ENCODE measurements at regions not wholly inside any gene's neighbourhood (a gene's known extent, or its start where the extent isn't known, plus 50 kb on each side); places are given as distances from the start of the nearest gene placed in this dataset.

DNA sequence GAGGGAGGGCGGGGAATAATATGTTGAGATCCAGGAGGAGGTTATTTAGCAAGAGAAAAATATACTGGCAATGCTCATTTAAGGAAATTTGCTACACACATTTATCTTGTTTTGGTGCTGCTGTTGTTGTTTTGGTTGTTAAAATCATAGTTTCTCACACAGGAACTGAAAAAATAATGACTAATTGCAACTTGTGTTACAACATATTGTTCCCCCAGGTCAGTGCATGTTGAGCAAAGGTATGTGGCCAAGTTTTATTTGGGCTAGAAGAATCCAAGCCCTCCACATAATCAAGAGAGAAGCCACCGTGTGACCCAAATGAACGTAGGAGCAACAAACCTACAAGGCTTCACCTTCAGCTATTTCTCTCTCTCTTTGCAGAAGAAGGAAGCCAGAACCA, 220.3 kb upstream of the DAPK1 start:
- no peak overlapping the region for H3K9ac ChIP-seq (ENCODE audit: extremely low read depth, insufficient read length, low read length)
- no peak overlapping the region for H3K56ac ChIP-seq (ENCODE audit: insufficient read length, low read depth, low read length)

More for the DNA sequence above, 220.3 kb upstream of the DAPK1 start:
- TF ChIP-seq, protein P1, sequence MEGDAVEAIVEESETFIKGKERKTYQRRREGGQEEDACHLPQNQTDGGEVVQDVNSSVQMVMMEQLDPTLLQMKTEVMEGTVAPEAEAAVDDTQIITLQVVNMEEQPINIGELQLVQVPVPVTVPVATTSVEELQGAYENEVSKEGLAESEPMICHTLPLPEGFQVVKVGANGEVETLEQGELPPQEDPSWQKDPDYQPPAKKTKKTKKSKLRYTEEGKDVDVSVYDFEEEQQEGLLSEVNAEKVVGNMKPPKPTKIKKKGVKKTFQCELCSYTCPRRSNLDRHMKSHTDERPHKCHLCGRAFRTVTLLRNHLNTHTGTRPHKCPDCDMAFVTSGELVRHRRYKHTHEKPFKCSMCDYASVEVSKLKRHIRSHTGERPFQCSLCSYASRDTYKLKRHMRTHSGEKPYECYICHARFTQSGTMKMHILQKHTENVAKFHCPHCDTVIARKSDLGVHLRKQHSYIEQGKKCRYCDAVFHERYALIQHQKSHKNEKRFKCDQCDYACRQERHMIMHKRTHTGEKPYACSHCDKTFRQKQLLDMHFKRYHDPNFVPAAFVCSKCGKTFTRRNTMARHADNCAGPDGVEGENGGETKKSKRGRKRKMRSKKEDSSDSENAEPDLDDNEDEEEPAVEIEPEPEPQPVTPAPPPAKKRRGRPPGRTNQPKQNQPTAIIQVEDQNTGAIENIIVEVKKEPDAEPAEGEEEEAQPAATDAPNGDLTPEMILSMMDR (conservative IDR thresholded peaks at IDR 0.05), result no peak
- no peaks in the 10 kb centered on the region for H3K36me3 Mint-ChIP-seq (ENCODE audit: insufficient read depth in 1 of 3, low read depth in 3 of 3)
- H3K9me3 Mint-ChIP-seq, result no peaks in the 10 kb centered on the region
- H3K4me1 ChIP-seq (ENCODE audit: insufficient read depth, low read length), result no peaks in the 10 kb centered on the region
- no peaks in the 10 kb centered on the region for H3K23me2 ChIP-seq (ENCODE audit: insufficient read length, low read depth, low read length, poor library complexity, severe bottlenecking)
- H3K27ac ChIP-seq (ENCODE audit: insufficient read length, low read depth, low read length), result no peak overlapping the region
- H2BK5ac ChIP-seq (ENCODE audit: insufficient read length, low read length), result no peak overlapping the region
- no peak overlapping the region for H4K91ac ChIP-seq (ENCODE audit: insufficient read length, low read depth, low read length)
- H3K4me2 ChIP-seq (ENCODE audit: insufficient read depth, insufficient read length, low read length), result no peak overlapping the region
- no peak overlapping the region for H3K23ac ChIP-seq (ENCODE audit: insufficient read length, low read depth, low read length)
- no peaks in the 10 kb centered on the region for H4K20me1 ChIP-seq (ENCODE audit: control insufficient read depth, insufficient read depth, insufficient read length)
- H3K9me3 ChIP-seq (ENCODE audit: control insufficient read depth, low read depth, low read length), result no peaks in the 10 kb centered on the region
- no CpG with 5 or more reads among the region's 3 CpGs for WGBS (ENCODE audit: extremely low coverage, insufficient read length, low lambda C conversion rate)
- no peak overlapping the region for H2BK120ac ChIP-seq (ENCODE audit: low read depth, low read length, poor library complexity, severe bottlenecking)
- H4K8ac ChIP-seq (replicated peaks; ENCODE audit: insufficient read length, low read depth, low read length), result no peak overlapping the region
- H3T11ph ChIP-seq (ENCODE audit: low read length), result no peak overlapping the region
- no peaks in the 10 kb centered on the region for H3K79me1 ChIP-seq (ENCODE audit: insufficient read depth, low read depth, low read length, poor library complexity, severe bottlenecking)
- H3K79me2 ChIP-seq (ENCODE audit: insufficient read depth, low read length), result no peaks in the 10 kb centered on the region
- H3K4me3 Mint-ChIP-seq, result no peak overlapping the region
- H3K27ac Mint-ChIP-seq, result no peak overlapping the region
- no peaks in the 10 kb centered on the region for H3K4me1 Mint-ChIP-seq
- H4K5ac ChIP-seq (ENCODE audit: insufficient read length, low read depth, low read length), result no peak overlapping the region
- no peak overlapping the region for H2BK20ac ChIP-seq (ENCODE audit: low read depth, low read length, poor library complexity, severe bottlenecking)
- H2AFZ ChIP-seq (ENCODE audit: low read length), result no peak overlapping the region
- H3K4ac ChIP-seq (ENCODE audit: low read depth, low read length), result no peak overlapping the region
- H3K27me3 ChIP-seq (ENCODE audit: insufficient read depth, low read length), result no peaks in the 10 kb centered on the region
- no peak for DNase-seq
- H2AK5ac ChIP-seq (ENCODE audit: insufficient read length, low read length), result no peak overlapping the region
- no peak overlapping the region for H2BK15ac ChIP-seq (ENCODE audit: low read depth, low read length)
- peaks cover 2% of the 10 kb centered on the region; the same call in 1 of the 2 replicates for H3K27me3 Mint-ChIP-seq (ENCODE audit: low read depth)
- no peak overlapping the region for H3K14ac ChIP-seq (ENCODE audit: insufficient read depth, low read length)
- H3K18ac ChIP-seq (ENCODE audit: insufficient read length, low read depth, low read length), result no peak overlapping the region
- no peak overlapping the region for H2BK12ac ChIP-seq (ENCODE audit: insufficient read length, low read depth, low read length)
